Hepatocyte (in vitro differentiated cells): ENCODE measurements at regions not wholly inside any gene's neighbourhood (a gene's known extent, or its start where the extent isn't known, plus 50 kb on each side); places are given as distances from the start of the nearest gene placed in this dataset.

ENCODE experiments used
- EZH2 ChIP-seq: fragments of 200-600 bp; sonication (generic); IDR thresholded peaks from 2 replicates; pipeline ENCODE4 v1.6.1; 2016; ENCODE audit warnings: antibody characterized with exemption, mild to moderate bottlenecking, borderline replicate concordance
- EZH2phosphoT487 ChIP-seq: fragments of 200-600 bp; sonication (generic); IDR thresholded peaks from one replicate; pipeline ENCODE4 v1.6.1; 2018; ENCODE audit warnings: antibody characterized with exemption, mild to moderate bottlenecking, low read depth, moderate library complexity; ENCODE audit not compliant: unreplicated experiment, severe bottlenecking
- TF ChIP-seq, protein P1 (sequence below): fragments of 200-600 bp; sonication (generic); IDR thresholded peaks from 2 replicates; pipeline ENCODE4 v1.5.1; 2016; ENCODE audit warnings: antibody characterized with exemption, mild to moderate bottlenecking; ENCODE audit not compliant: poor library complexity

DNA sequence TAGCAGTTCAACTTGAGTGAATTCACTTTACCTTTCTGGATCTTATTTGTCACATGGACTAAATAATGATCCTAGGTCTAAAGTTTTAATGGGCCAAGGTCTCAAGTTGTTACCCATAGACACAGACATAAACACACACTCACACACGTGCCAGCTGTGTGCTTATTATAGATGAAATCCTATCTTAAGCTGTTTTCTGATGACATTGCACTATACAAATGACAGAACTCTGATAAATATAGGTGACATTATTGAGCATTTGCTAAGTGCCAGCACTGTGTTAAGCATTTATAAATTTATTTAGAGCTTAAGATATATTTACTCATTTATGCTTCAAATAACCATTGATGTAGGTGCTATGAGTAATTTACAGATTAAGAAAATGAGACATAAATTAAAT, 474.4 kb upstream of the NR5A2 start:
- TF ChIP-seq, protein P1, sequence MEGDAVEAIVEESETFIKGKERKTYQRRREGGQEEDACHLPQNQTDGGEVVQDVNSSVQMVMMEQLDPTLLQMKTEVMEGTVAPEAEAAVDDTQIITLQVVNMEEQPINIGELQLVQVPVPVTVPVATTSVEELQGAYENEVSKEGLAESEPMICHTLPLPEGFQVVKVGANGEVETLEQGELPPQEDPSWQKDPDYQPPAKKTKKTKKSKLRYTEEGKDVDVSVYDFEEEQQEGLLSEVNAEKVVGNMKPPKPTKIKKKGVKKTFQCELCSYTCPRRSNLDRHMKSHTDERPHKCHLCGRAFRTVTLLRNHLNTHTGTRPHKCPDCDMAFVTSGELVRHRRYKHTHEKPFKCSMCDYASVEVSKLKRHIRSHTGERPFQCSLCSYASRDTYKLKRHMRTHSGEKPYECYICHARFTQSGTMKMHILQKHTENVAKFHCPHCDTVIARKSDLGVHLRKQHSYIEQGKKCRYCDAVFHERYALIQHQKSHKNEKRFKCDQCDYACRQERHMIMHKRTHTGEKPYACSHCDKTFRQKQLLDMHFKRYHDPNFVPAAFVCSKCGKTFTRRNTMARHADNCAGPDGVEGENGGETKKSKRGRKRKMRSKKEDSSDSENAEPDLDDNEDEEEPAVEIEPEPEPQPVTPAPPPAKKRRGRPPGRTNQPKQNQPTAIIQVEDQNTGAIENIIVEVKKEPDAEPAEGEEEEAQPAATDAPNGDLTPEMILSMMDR, result no peak
- TF ChIP-seq EZH2, result no peak
- TF ChIP-seq EZH2phosphoT487, result no peak
